Jurkat, Clone E6-1 (cell line): ENCODE measurements at regions not wholly inside any gene's neighbourhood (a gene's known extent, or its start where the extent isn't known, plus 50 kb on each side); places are given as distances from the start of the nearest gene placed in this dataset.

Experiments used
- DNase-seq: peaks from one replicate; pipeline ENCODE4 v3.0.0-alpha.2; 2011; ENCODE audit warnings: low read depth, low spot score
- H3K4me3 ChIP-seq: 2 replicates; pipeline ENCODE4 v1.5.1; 2011; ENCODE audit warnings: mild to moderate bottlenecking, low read length, control low read depth, moderate library complexity

GRCh38 chr2:105951384-105951694 is 206.6 kb downstream of the NCK2 start:
- no peak for DNase-seq
- H3K4me3 ChIP-seq = no peak overlapping the region

- H3K4me3 ChIP-seq = no peak overlapping the region
- DNase-seq = no peak
These were observed 206.0 kb downstream of the NCK2 start for GRCh38 chr2:105950521-105951383.

GRCh38 chr2:105943977-105944376 is 199.3 kb downstream of the NCK2 start:
- DNase-seq = no peak
- H3K4me3 ChIP-seq = no peak overlapping the region
